ENCODE measurements at regions not wholly inside any gene's neighbourhood (a gene's known extent, or its start where the extent isn't known, plus 50 kb on each side); places are given as distances from the start of the nearest gene placed in this dataset.
A peak's percentile ranks its signal among the peaks of the same experiment; 100 is the strongest.
"Not testable (repeated sequence)": the region's sequence is repeated elsewhere in the genome, so short reads cannot be mapped to it uniquely, and the experiment has no call there.

DNA sequence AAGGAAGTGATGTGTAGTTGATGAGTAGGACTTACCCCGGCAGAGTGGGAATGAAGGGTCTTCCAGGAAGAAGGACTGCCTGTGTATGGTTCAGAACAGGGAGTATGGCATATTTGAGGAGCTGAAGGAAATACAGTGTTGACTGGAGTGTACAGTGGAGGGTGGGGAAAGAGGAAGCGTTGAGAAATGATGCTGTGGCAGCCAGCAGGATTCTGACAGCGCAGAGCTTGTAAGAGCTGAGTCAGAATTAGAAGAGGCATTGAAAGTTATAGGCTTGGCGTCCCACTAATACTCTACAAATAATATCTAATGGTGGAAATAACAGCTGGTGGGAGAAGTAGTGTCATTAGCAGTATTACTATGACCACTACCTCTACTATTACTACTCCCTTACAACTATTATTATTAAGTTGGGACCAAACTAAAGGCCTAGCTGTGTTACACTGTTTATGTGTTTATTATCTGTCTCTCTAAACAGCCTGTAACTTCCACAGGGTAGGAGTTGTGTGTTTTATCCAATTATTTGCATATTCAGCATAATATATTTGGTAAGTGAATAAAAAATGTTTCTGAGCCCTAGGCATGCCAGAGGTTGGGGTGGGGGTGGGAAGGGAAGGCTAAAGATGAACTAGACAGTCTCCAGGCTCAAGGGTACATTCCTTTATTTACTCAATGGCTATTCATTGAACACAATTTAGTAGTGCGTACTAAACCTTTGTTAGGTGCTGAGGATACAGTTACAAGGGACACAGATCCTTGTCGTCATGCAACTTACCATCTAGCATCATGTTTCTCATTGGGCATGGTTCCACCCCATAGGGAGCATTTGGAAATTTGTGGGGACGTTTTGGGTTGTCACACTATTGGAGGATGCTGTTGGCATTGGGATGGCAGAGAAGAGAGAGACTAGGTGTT lies 428.8 kb upstream of the ONECUT1 start:
- DNase-seq (ENCODE audit: low read depth in 2 of 3, low spot score in 1 of 3), result no peak

DNA sequence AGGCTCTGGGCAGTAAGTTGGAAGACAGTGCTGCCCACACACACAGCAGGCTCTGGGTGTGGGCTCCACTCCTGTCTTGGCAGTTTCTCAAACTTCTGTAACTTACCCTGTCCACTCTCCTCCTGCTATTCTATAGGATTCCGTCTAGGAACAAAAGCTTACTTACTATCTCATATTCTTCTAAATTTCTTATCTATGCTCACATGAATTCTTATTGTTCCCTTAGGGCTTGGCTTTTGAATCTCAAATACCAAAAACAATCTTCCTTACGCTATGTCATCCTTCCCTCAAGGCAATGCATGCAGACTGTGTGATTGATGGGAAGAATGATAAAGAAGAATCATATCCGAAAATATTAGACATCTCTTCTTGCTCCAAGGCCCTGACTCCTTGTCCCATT lies 425.9 kb upstream of the ONECUT1 start:
- no peak for DNase-seq (ENCODE audit: low read depth in 2 of 3, low spot score in 1 of 3)

GRCh38 chr15:53213336-53213735 lies 423.2 kb upstream of the ONECUT1 start:
- DNase-seq (ENCODE audit: low read depth in 2 of 3, low spot score in 1 of 3), result no peak

GRCh38 chr15:53212785-53213184 lies 422.6 kb upstream of the ONECUT1 start:
- DNase-seq (ENCODE audit: low read depth in 2 of 3, low spot score in 1 of 3), result no peak

GRCh38 chr15:53210653-53211052 lies 420.5 kb upstream of the ONECUT1 start:
- DNase-seq (ENCODE audit: low read depth in 2 of 3, low spot score in 1 of 3), result no peak

GRCh38 chr15:53209396-53210042 lies 419.4 kb upstream of the ONECUT1 start:
- DNase-seq (ENCODE audit: low read depth in 2 of 3, low spot score in 1 of 3), result no peak

DNA sequence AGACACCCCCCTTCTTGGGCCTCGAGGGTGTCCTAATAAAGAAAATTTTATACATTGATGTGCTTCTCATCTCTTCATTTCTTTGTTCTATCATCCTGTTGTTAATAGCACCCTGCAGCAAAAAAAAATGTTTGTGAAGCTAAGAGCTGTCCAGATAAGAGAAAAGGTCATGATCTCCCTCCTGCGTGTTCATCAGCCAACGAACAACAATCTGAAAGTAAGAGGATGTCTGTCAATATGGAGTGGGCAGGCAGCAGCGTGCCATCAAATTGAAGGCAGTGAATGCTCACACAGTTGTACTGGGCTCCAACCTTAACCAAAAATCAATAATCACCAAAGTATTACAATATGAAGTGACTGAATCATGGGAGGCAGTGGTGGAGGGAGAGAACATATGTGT lies 418.6 kb upstream of the ONECUT1 start:
- DNase-seq (ENCODE audit: low read depth in 2 of 3, low spot score in 1 of 3), result no peak

- DNase-seq (ENCODE audit: low read depth in 2 of 3, low spot score in 1 of 3), result no peak
These were observed 413.3 kb upstream of the ONECUT1 start for GRCh38 chr15:53203454-53203853.

GRCh38 chr15:53202876-53203275 lies 412.7 kb upstream of the ONECUT1 start:
- DNase-seq (ENCODE audit: low read depth in 2 of 3, low spot score in 1 of 3), result no peak

GRCh38 chr15:53197426-53197839 lies 407.3 kb upstream of the ONECUT1 start:
- peak; percentile 7 to 44 (median 38) for DNase-seq (ENCODE audit: low read depth in 2 of 3, low spot score in 1 of 3)

- no peak for DNase-seq (ENCODE audit: low read depth in 2 of 3, low spot score in 1 of 3)
These were observed 406.7 kb upstream of the ONECUT1 start for GRCh38 chr15:53196788-53197187.

DNA sequence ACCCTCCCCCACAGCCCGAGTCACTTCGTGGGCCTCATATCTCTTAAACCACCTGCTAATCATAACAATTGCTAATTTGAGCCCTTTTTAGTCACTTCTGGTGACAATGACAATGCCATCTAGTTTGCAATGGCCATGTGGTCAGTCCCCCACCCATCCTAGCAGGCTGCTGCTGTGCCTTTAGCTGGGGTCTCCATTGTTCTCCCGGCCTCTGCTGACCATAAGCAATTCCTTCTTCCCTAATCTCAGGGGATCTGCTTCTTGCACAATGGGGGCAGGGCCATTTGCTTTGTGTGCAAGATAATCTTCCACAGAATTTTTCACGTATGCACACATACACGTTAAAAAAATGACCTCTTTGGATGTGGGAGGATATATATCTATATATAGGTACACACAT lies 406.1 kb upstream of the ONECUT1 start:
- no peak for DNase-seq (ENCODE audit: low read depth in 2 of 3, low spot score in 1 of 3)

- DNase-seq (ENCODE audit: low read depth in 2 of 3, low spot score in 1 of 3), result no peak
These were observed 403.0 kb upstream of the ONECUT1 start for GRCh38 chr15:53193149-53193548.

DNA sequence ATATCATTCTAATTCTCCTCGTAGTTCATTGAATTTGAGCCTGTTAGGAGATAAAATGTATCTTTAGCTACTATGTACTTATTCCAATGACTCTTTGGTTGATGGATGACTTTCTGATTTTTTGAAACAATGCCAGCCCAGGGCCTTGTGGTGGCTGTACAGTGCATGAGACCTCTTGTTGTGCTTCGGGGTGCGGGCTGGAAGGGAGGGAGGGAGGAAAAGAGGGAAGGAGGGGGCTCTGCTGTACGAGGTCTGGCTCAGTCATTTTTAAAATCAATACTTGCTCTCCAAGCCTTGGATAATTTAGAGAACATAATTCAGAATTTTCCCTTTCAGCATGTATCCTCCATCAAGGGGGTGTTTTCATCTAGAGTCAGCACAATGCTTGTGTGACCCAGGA lies 399.7 kb upstream of the ONECUT1 start:
- DNase-seq (ENCODE audit: low read depth in 2 of 3, low spot score in 1 of 3), result no peak

- DNase-seq (ENCODE audit: low read depth in 2 of 3, low spot score in 1 of 3), result not testable (repeated sequence)
These were observed 393.3 kb upstream of the ONECUT1 start for GRCh38 chr15:53183449-53183848.

DNA sequence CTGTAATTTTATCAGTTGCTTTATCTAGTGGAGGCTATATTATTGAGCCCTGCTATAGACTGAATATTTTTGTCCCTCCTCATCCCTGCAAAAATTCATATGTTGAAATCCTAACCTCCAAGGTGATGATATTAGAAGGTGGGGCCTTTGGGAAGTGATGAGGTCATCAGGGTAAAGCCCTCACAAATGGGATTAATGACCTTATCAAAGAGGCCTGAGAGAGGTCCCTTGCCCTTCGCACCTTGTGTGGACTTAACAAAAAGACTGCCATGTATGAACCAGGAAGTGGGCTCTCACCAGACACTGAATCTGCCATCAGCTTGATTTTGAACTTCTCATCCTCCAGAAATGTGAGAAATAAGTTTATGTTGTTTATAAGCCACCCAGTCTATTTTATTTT lies 381.4 kb upstream of the ONECUT1 start:
- no peak for DNase-seq (ENCODE audit: low read depth in 2 of 3, low spot score in 1 of 3)

GRCh38 chr15:53166684-53167201 lies 376.6 kb upstream of the ONECUT1 start:
- DNase-seq (ENCODE audit: low read depth in 2 of 3, low spot score in 1 of 3), result no peak

DNA sequence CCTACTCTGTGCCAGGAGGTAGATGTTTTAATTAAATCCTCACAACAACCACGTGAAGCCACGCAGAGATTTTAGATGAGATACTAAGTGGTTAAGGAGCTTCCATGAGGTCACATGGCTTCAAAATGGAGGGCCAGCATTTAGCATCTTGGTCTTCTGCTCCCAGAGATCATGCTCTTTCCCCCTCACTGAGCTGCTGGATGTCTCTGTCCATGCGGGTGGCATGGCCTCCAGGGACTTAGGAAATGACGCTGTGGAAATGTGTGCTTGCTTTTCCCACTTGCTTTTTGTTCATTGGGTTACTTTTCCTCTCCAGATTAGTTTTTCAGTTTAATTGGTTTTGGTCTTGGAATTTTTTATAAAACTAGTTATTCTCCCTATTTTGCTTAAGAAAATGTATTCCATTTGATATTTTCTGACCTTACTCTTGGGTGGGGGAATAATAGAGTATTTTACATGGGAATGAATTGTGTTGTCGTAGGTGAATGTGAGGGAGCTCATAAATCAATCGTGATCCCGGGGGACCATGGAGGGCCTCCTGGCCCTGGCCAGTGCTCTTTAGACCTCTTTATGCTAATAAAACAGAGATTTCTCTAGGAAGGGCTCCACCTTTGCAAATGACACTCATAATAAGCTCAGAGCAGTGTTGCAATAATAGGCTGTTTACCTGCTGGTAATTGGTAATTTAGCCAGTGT lies 376.0 kb upstream of the ONECUT1 start:
- no peak for DNase-seq (ENCODE audit: low read depth in 2 of 3, low spot score in 1 of 3)

DNA sequence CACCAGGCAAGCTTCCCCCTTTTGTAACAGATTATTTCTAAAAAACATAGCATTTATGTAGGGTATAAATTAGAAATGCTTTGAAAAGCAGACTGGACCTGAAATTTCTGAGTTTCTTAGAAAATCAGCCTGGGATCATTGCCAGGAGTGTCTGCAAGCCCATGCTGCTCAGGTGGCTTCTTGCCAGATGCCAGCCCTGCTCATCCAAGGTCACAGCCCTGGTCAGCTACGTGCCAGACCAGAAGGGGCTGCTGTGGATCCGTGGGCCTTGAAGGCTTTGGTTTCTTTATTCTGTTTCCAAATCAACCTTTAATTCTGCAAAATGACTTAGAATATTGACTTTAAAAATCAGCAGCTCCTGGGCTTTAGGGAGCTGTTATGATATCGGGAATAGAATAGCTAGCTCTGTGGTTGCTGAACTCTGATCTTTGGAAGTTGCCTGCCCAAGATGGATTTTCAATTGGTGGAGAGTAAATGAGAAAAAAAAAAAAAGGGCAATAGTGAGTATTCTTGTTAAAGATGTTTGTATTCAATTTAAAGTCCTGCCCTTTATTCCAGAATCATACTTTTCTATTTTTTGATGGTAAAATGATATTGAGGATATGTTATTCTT lies 370.1 kb upstream of the ONECUT1 start:
- no peak for DNase-seq (ENCODE audit: low read depth in 2 of 3, low spot score in 1 of 3)

DNA sequence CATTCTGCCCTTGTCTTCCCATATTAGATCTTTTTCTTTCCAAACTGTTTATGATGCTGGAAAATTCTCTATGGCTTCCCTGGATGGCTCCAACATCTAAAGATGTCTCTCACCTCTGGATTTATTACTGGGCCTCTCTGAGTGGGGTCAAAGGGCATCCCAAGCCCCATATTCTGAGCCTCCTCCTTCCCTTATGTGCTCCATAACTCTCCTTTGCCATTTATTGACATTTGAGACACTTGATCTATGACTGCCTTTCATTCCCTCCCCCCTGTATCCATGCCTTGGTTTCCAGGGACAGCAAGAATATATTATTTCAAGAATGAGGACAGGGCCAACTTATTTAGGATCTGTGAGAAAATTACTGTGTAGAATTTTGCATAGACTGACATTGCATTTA lies 369.3 kb upstream of the ONECUT1 start:
- DNase-seq (ENCODE audit: low read depth in 2 of 3, low spot score in 1 of 3), result no peak

GRCh38 chr15:53158995-53159394 lies 368.9 kb upstream of the ONECUT1 start:
- DNase-seq (ENCODE audit: low read depth in 2 of 3, low spot score in 1 of 3), result no peak

Data from stimulated activated CD4-positive, alpha-beta T cell treated with anti-CD3 and anti-CD28 coated beads, Interleukin-12 subunit alpha, Interleukin-12 subunit beta, amount 100 ng/mL, for 48 hours (primary cell).